GM19324 (cell line): ENCODE measurements at regions not wholly inside any gene's neighbourhood (a gene's known extent, or its start where the extent isn't known, plus 50 kb on each side); places are given as distances from the start of the nearest gene placed in this dataset.
A peak's percentile ranks its signal among the peaks of the same experiment; 100 is the strongest.

Source experiments
- ATAC-seq: cut with Tn5 transposase; IDR thresholded peaks from one replicate; pipeline ENCODE4 v1.9.1; 2021; ENCODE audit warnings: mild to moderate bottlenecking, moderate library complexity; ENCODE audit not compliant: unreplicated experiment, low FRiP score

DNA sequence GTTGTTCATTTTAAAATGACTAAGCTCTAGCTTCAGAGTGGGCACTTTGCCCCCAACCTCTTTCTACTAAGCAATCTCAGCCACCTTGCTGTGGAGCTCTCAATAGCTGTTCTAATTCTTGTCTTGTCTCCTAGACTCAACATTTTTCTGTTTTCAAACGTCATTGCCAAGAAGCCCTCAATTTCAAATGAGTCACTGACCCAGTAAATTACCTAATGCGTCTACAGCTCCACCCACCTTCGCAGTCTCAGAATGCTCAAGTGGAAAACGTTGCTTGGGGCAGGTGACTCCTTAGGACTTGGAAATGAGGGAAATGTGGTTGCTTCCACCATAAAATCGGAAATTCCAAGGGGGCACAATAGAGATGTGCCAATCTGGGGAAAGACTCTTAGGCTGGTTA is 59.0 kb downstream of the ING2 start:
- no peak for ATAC-seq

DNA sequence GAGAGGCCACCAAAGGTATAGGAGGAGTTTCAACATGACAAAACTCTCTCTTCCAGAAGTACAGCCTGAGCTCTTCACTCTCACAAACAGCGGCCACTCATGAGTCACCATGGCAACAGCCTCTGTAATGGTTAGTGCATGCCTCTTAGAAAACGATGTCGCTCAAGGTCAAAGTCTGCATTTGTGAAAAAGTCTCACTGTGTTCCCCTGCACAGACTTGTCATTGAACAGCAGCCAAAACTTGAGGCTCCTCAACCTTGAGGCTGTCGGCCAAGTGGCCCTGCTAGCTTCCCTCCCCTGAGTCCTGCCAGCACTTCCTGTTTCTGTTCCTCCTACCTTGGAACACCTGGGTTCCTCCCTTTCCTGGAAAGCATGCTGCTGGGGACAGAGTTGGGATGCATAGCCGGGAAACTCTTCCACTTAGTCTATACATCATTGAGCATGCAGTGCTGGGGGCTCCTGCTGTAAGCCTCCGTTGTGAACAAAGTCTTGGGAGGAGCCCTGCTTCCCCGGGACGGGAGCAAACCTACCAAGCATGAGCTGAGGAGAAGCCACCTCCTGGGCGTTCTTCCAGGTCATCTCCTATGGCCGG is 66.6 kb downstream of the ING2 start:
- peak; percentile 69 for ATAC-seq

- no peak for ATAC-seq
Measured at GRCh38 chr4:183576701-183577404, 72.0 kb downstream of the ING2 start.

- ATAC-seq = no peak
Measured at GRCh38 chr4:183580370-183580769, 75.5 kb downstream of the ING2 start.

DNA sequence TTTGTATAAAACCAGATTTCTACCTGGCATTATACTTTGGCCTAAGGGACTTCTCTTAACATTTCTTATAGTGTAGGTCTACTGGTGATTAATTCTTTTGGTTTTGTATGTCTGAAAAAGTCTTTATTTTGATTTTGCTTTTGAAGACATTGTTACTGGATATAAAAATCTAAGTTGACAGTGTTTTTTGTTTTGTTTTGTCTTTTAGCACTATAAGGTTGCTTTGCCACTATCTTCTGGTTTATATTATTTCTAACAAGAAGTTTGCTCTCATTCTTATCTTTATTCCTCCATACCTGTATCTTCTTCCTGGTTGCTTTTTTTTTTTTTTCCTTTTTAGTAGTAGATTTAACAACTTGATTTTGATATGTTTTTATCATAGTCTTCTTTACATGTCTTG is 76.0 kb downstream of the ING2 start:
- ATAC-seq = no peak

DNA sequence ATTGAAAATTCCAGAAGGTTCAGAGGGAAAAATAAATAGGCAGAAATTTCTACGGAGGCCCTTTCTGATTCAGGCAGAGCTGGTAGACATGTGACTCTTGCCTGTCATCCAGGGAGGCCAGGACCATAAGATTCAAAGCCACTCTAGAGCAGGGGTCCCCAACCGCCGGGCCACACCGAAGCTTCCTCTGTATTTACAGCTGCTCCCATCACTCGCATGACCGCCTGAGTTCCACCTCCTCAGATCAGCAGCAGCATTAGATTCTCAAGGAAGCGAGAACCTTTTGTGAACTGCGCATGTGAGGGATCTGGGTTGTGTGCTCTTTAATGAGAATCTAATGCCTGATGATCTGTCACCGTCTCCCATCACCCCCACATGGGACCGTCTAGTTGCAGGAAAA is 72.2 kb downstream of the RWDD4 start:
- ATAC-seq = no peak

DNA sequence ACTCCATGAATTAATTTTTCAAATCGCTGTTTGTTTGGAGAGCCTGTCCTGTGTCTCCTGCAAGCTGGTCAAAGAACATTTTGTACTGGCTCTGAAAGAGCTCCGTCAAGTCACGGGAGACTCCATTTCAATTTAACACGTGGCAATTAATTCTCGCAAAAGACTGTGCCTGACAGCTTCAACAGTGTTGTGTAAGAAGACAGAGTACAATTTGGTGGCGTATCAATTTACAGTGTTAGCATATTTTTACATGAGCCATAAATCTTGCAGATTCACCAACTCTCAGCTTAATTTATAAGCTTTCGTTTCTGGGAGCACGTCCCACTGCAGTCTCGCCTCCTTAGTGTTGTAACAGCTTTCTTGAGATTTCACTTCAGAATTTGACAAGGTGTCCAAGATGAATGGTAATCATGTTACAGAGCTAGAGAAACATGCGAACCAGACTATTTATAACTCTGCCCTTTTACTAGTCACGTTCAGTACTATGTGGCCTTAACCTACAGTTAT is 70.8 kb downstream of the RWDD4 start:
- ATAC-seq = no peak

GRCh38 chr4:183588691-183589090 is 70.3 kb downstream of the RWDD4 start:
- ATAC-seq = no peak

- no peak for ATAC-seq
Measured at GRCh38 chr4:183589461-183590099, 69.4 kb downstream of the RWDD4 start.
